MM.1S (cell line): ENCODE measurements at regions not wholly inside any gene's neighbourhood (a gene's known extent, or its start where the extent isn't known, plus 50 kb on each side); places are given as distances from the start of the nearest gene placed in this dataset.

Experiments
- DNase-seq: peaks from one replicate; pipeline ENCODE4 v3.0.0-alpha.2; 2015
- H2AFZ ChIP-seq: fragments of 300-600 bp; sonication (generic); 2 replicates; pipeline ENCODE4 v1.6.0; 2016; ENCODE audit warnings: antibody characterized with exemption, low read length
- H3F3A ChIP-seq: fragments of 300-600 bp; sonication (generic); 2 replicates; pipeline ENCODE4 v1.6.1; 2016; ENCODE audit warnings: mild to moderate bottlenecking, antibody characterized with exemption, low read length, moderate library complexity, mixed read lengths; ENCODE audit not compliant: insufficient read depth
- H3K27ac ChIP-seq: fragments of 300-600 bp; sonication (generic); 2 replicates; pipeline ENCODE4 v1.5.1; 2016; ENCODE audit warnings: mild to moderate bottlenecking, low read length
- H3K27me3 ChIP-seq: fragments of 300-600 bp; sonication (generic); replicated peaks from 2 replicates; pipeline ENCODE4 v1.6.0; 2016; ENCODE audit warnings: low read length; ENCODE audit not compliant: insufficient read depth
- H3K36me3 ChIP-seq: fragments of 300-600 bp; sonication (generic); replicated peaks from 2 replicates; pipeline ENCODE4 v1.6.1; 2016; ENCODE audit warnings: mild to moderate bottlenecking, low read length, mixed read lengths; ENCODE audit not compliant: insufficient read depth
- H3K4me1 ChIP-seq: fragments of 300-600 bp; sonication (generic); 2 replicates; pipeline ENCODE4 v1.6.1; 2016; ENCODE audit warnings: low read length, mixed read lengths
- H3K4me2 ChIP-seq: fragments of 300-600 bp; sonication (generic); 2 replicates; pipeline ENCODE4 v1.6.0; 2016; ENCODE audit warnings: low read depth, low read length
- H3K4me3 ChIP-seq: fragments of 300-600 bp; sonication (generic); 2 replicates; pipeline ENCODE4 v1.5.1; 2016; ENCODE audit warnings: low read length, mixed read lengths
- H3K79me2 ChIP-seq: fragments of 300-600 bp; sonication (generic); 2 replicates; pipeline ENCODE4 v1.6.1; 2016; ENCODE audit warnings: mixed run types, low read length, mixed read lengths
- H3K9ac ChIP-seq: fragments of 300-600 bp; sonication (generic); 2 replicates; pipeline ENCODE4 v1.6.1; 2016; ENCODE audit warnings: low read length, mixed read lengths
- H3K9me2 ChIP-seq: fragments of 300-600 bp; sonication (generic); replicated peaks from 2 replicates; pipeline ENCODE4 v1.6.1; 2016; ENCODE audit warnings: mild to moderate bottlenecking, low read length, mixed read lengths; ENCODE audit not compliant: insufficient read depth
- H3K9me3 ChIP-seq: fragments of 300-600 bp; sonication (generic); replicated peaks from 2 replicates; pipeline ENCODE4 v1.6.1; 2016; ENCODE audit warnings: mild to moderate bottlenecking, low read length, mixed read lengths; ENCODE audit not compliant: insufficient read depth
- H4K20me1 ChIP-seq: fragments of 300-600 bp; sonication (generic); 2 replicates; pipeline ENCODE4 v1.6.1; 2016; ENCODE audit warnings: mild to moderate bottlenecking, low read length, moderate library complexity, mixed read lengths; ENCODE audit not compliant: insufficient read depth
- EZH2 ChIP-seq: fragments of 300-600 bp; sonication (generic); optimal IDR thresholded peaks from 2 replicates; pipeline ENCODE3; 2017; ENCODE audit warnings: low read depth, mild to moderate bottlenecking, antibody characterized with exemption, low read length, mixed read lengths
- EZH2phosphoT487 ChIP-seq: fragments of 300-600 bp; sonication (generic); IDR thresholded peaks from 2 replicates; pipeline ENCODE4 v1.6.1; 2018; ENCODE audit warnings: antibody characterized with exemption, low read length
- TF ChIP-seq, protein P1 (sequence below): fragments of 300-600 bp; sonication (generic); IDR thresholded peaks from 2 replicates; pipeline ENCODE4 v1.5.1; 2016; ENCODE audit warnings: antibody characterized with exemption, low read length, mixed read lengths

DNA sequence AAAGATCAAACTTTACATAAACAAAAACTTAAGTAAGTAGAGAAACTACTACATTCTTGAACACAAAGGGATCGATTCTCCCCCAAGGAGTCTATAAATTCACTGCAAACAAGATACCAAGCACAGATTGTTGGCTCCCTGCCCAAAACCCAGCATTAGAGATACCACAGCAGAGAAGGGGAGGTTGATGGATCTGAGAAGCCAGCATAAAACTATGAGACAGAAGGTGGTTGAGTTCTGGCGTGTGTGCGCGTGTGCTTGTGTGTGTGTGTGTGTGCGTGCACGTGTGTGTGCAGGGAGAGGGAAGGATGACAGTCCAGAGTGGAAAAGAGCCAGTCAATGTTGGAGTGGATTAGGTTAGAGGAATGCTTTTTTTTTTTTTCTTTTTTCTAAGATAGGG lies 143.2 kb upstream of the PRR20G start:
- no peaks in the 10 kb centered on the region for H3K9me2 ChIP-seq
- H3K4me3 ChIP-seq = no peak overlapping the region
- no peaks in the 10 kb centered on the region for H3F3A ChIP-seq
- H3K36me3 ChIP-seq = no peaks in the 10 kb centered on the region
- H3K27ac ChIP-seq = no peak overlapping the region
- no peaks in the 10 kb centered on the region for H3K4me1 ChIP-seq
- no peaks in the 10 kb centered on the region for H3K79me2 ChIP-seq
- TF ChIP-seq, protein P1, sequence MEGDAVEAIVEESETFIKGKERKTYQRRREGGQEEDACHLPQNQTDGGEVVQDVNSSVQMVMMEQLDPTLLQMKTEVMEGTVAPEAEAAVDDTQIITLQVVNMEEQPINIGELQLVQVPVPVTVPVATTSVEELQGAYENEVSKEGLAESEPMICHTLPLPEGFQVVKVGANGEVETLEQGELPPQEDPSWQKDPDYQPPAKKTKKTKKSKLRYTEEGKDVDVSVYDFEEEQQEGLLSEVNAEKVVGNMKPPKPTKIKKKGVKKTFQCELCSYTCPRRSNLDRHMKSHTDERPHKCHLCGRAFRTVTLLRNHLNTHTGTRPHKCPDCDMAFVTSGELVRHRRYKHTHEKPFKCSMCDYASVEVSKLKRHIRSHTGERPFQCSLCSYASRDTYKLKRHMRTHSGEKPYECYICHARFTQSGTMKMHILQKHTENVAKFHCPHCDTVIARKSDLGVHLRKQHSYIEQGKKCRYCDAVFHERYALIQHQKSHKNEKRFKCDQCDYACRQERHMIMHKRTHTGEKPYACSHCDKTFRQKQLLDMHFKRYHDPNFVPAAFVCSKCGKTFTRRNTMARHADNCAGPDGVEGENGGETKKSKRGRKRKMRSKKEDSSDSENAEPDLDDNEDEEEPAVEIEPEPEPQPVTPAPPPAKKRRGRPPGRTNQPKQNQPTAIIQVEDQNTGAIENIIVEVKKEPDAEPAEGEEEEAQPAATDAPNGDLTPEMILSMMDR = no peak
- TF ChIP-seq EZH2 (no peak), EZH2phosphoT487 (no peak)
- no peaks in the 10 kb centered on the region for H3K9me3 ChIP-seq
- DNase-seq = no peak
- no peaks in the 10 kb centered on the region for H4K20me1 ChIP-seq
- H3K4me2 ChIP-seq = no peak overlapping the region
- H2AFZ ChIP-seq = no peak overlapping the region
- no peak overlapping the region for H3K9ac ChIP-seq
- peaks cover 29% of the 10 kb centered on the region for H3K27me3 ChIP-seq

DNA sequence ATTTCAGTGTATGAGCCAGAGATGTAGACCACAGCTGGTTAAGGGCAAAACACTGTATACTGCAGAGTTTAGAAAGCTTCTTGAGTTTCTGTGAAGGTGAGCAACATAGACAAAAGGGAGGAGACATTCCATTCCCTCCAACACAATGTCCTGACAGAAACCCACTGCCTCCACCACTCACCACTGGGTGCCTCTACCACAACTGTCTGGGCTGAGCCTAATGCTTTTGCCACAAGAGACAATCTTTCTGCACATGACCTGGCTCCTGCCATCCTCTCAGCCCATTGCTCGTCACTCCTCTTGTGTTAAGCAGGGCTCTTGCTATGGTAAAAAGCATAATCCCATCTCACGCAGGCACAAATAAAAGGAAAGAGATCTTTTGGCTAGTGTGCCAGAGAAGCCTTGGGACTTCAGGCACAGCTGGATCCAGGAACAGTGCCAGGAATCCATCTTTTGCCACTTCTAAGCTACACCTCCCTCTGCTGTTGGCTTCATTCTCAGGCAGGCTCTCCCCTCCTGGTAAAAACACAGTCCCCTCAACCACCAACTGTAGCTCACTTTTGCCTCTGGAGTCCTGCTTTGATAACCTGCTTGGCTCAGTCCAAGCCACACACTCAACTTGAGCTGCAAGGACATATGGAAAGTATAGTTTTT lies 140.6 kb upstream of the PRR20G start:
- DNase-seq = no peak

DNA sequence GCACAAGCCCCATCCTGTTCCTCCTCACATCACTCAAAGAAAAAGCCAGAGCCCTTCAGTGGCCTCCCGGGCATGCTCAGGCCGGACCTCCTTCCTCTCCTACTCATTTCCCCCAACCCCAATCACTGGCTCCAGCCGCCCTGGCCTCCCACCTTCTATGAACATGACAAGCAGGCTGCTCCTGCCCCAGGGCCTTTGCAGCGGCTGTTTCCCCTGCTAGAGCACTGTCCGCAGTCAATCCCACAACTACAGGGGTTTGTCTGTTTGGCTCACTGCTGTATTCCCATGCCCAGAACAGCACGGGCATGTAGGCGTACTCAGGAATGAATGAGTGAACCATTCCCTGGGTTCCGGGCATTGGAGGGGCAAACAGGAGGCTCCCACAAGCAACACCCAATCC lies 139.8 kb upstream of the PRR20G start:
- TF ChIP-seq EZH2 (no peak), EZH2phosphoT487 (no peak)
- TF ChIP-seq, protein P1 = no peak
- no peak overlapping the region for H3K4me2 ChIP-seq
- H3K9me3 ChIP-seq = no peaks in the 10 kb centered on the region
- no peak overlapping the region for H2AFZ ChIP-seq
- H3F3A ChIP-seq = no peaks in the 10 kb centered on the region
- no peak overlapping the region for H3K4me3 ChIP-seq
- H3K36me3 ChIP-seq = no peaks in the 10 kb centered on the region
- H3K9me2 ChIP-seq = no peaks in the 10 kb centered on the region
- no peaks in the 10 kb centered on the region for H3K79me2 ChIP-seq
- H3K4me1 ChIP-seq = no peaks in the 10 kb centered on the region
- no peak overlapping the region for H3K9ac ChIP-seq
- H3K27ac ChIP-seq = no peak overlapping the region
- H3K27me3 ChIP-seq = peaks cover 54% of the 10 kb centered on the region
- no peaks in the 10 kb centered on the region for H4K20me1 ChIP-seq
- DNase-seq = no peak

More for the DNA sequence above, 140.6 kb upstream of the PRR20G start:
- H3K4me1 ChIP-seq = no peaks in the 10 kb centered on the region
- no peaks in the 10 kb centered on the region for H3K9me2 ChIP-seq
- H3K9me3 ChIP-seq = no peaks in the 10 kb centered on the region
- H4K20me1 ChIP-seq = no peaks in the 10 kb centered on the region
- no peak overlapping the region for H3K9ac ChIP-seq
- peaks cover 47% of the 10 kb centered on the region for H3K27me3 ChIP-seq
- H3K36me3 ChIP-seq = no peaks in the 10 kb centered on the region
- H2AFZ ChIP-seq = no peak overlapping the region
- no peak overlapping the region for H3K4me2 ChIP-seq
- no peak overlapping the region for H3K4me3 ChIP-seq
- no peaks in the 10 kb centered on the region for H3K79me2 ChIP-seq
- no peak for TF ChIP-seq EZH2phosphoT487
- no peak for TF ChIP-seq EZH2
- TF ChIP-seq, protein P1 = no peak
- H3F3A ChIP-seq = no peaks in the 10 kb centered on the region
- H3K27ac ChIP-seq = no peak overlapping the region
